ENCODE measurements at regions not wholly inside any gene's neighbourhood (a gene's known extent, or its start where the extent isn't known, plus 50 kb on each side); places are given as distances from the start of the nearest gene placed in this dataset.

GRCh38 chr3:28745436-28745835 lies 396.8 kb upstream of the AZI2 start:
- TF ChIP-seq CTCF (IDR thresholded peaks at IDR 0.05; ENCODE audit: low read depth, low read length, poor library complexity, severe bottlenecking): no peak
- TF ChIP-seq EZH2phosphoT487 (IDR thresholded peaks at IDR 0.05; ENCODE audit: borderline replicate concordance, low read length): no peak

All from DOHH2 (cell line).